ENCODE measurements at regions not wholly inside any gene's neighbourhood (a gene's known extent, or its start where the extent isn't known, plus 50 kb on each side); places are given as distances from the start of the nearest gene placed in this dataset.

DNA sequence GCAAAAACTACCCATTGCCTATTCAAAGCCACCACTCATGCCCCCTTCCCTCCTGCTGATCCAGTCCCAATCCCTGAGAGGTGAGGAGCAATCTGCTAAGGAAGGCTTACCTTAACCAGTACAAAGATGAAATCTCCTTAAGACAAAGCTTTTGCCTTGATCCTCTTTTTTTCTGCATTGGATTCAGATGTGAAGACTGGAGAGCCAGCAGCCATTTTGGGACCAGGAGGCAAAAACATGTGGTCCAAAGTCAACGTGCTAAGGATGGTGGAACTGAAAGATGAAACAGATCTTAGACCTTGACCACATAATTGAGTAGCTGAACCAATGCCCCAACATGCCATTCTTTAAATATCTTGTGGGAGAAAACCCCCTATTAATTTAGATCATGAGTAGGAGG is 171.4 kb downstream of the IRX5 start:
- ChIA-PET CTCF (interaction anchor here (1.1 kb wide), 1 partner anchor 13 kb away, joined by 3 read pairs; no protein-coding TSS in a partner anchor), POLR2A (no interaction called here)
- no peak for DNase-seq (ENCODE audit: low read depth, low spot score)
- no peak overlapping the region for H3K4me3 ChIP-seq (ENCODE audit: low read depth, low read length)
- TF ChIP-seq, protein P1, sequence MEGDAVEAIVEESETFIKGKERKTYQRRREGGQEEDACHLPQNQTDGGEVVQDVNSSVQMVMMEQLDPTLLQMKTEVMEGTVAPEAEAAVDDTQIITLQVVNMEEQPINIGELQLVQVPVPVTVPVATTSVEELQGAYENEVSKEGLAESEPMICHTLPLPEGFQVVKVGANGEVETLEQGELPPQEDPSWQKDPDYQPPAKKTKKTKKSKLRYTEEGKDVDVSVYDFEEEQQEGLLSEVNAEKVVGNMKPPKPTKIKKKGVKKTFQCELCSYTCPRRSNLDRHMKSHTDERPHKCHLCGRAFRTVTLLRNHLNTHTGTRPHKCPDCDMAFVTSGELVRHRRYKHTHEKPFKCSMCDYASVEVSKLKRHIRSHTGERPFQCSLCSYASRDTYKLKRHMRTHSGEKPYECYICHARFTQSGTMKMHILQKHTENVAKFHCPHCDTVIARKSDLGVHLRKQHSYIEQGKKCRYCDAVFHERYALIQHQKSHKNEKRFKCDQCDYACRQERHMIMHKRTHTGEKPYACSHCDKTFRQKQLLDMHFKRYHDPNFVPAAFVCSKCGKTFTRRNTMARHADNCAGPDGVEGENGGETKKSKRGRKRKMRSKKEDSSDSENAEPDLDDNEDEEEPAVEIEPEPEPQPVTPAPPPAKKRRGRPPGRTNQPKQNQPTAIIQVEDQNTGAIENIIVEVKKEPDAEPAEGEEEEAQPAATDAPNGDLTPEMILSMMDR (IDR thresholded peaks at IDR 0.05; ENCODE audit: insufficient read depth, low read length, missing control alignments): no peak

DNA sequence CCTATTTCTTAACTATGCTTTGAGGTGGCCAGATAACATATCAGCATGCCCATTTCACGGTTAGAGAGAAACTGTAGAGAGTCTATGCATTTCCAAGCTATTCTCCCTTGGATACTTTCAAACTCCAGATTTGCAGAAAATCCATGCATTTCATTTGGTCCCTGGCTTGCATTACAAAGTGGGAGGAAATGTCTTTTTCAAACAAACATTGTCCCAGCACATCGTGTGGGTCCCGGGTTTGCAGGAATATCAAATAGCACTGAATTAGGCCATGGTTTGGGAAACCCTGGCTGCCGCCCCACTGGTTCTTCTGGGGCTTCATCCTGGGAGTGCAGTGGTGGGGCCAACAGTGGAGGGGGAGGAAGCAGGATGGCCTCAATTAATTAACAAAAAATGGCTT is 171.9 kb downstream of the IRX5 start:
- CTCF ChIA-PET: interaction anchor here (1.1 kb wide), 1 partner anchor 13 kb away, joined by 3 read pairs; no protein-coding TSS in a partner anchor
- POLR2A ChIA-PET: no interaction called here
- no peak for DNase-seq (ENCODE audit: low read depth, low spot score)
- TF ChIP-seq, protein P1 (IDR thresholded peaks at IDR 0.05; ENCODE audit: insufficient read depth, low read length, missing control alignments): no peak
- H3K4me3 ChIP-seq (ENCODE audit: low read depth, low read length): no peak overlapping the region

DNA sequence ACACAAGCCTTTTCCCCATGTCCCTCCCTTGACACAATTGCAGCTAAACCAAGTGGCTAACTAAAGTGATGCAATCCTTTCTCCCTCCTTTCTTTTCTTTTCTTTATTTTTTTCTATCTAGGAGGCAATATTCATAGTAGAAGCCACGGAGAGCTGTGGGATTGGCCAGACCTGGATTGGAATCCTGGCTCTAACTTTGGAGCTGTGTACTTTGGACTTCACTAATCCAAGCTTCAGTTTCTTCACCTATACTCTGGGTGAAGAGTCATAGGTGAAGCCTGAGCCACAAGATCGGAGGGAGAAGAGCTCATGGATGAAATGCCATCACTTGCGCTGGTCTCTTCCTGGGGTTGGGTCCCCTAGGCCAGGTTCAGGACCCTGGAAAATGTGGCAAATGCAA is 177.2 kb downstream of the IRX5 start:
- POLR2A ChIA-PET: no interaction called here
- CTCF ChIA-PET: no interaction called here
- H3K4me3 ChIP-seq (ENCODE audit: low read depth, low read length): no peak overlapping the region
- TF ChIP-seq, protein P1 (IDR thresholded peaks at IDR 0.05; ENCODE audit: insufficient read depth, low read length, missing control alignments): no peak
- no peak for DNase-seq (ENCODE audit: low read depth, low spot score)

- TF ChIP-seq, protein P1 (IDR thresholded peaks at IDR 0.05; ENCODE audit: insufficient read depth, low read length, missing control alignments): no peak
- H3K4me3 ChIP-seq (ENCODE audit: low read depth, low read length): no peak overlapping the region
- no peak for DNase-seq (ENCODE audit: low read depth, low spot score)
- ChIA-PET CTCF (no interaction called here), POLR2A (no interaction called here)
Measured at GRCh38 chr16:55113210-55113609, 182.5 kb downstream of the IRX5 start.

GRCh38 chr16:55115506-55115905 is 184.8 kb downstream of the IRX5 start:
- CTCF ChIA-PET: interaction anchor here (1.0 kb wide), 1 partner anchor 13 kb away, joined by 3 read pairs; no protein-coding TSS in a partner anchor
- no peak for DNase-seq (ENCODE audit: low read depth, low spot score)
- POLR2A ChIA-PET: no interaction called here
- no peak overlapping the region for H3K4me3 ChIP-seq (ENCODE audit: low read depth, low read length)
- TF ChIP-seq, protein P1 (IDR thresholded peaks at IDR 0.05; ENCODE audit: insufficient read depth, low read length, missing control alignments): no peak

DNA sequence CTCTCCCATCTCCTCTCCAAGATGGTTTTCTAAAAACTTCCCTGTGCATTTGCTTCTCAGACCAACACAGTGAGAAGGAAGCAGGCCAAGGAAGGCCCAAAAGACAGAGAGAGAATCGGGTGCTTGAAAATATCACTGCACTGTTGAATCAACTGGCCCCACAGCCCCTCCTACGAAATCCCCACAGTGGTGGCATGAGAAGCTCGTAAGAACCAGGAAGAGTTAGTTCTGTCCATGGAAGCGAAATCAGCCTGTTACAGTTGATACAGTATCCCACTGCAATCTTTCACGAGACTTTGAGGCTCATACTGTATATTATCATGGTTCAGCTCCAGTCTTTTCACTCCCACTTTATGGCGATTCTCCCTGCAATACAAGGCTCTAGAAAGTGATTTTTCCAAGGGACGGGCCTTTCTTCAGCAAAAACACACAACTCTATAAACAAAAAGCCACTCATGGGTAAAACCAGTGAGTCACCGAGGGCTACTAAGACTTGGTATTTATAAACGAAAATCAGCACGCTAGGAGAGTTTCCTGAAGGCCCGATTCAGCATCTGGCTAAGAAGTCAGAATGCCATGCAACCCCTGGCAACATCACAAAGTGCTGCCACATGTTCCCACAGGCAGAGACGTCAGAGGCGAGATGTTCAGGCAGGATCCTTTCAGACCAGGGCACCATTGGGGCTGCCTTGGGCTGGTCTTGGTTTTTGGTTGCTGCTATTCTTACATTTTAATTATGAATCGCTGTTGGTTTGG is 185.7 kb downstream of the IRX5 start:
- peak; percentile 64 for DNase-seq (ENCODE audit: low read depth, low spot score)
- CTCF ChIA-PET: no interaction called here
- POLR2A ChIA-PET: no interaction called here
- H3K4me3 ChIP-seq (ENCODE audit: low read depth, low read length): no peak overlapping the region
- TF ChIP-seq, protein P1 (IDR thresholded peaks at IDR 0.05; ENCODE audit: insufficient read depth, low read length, missing control alignments): no peak
